IMR-90 (cell line): ENCODE measurements at regions not wholly inside any gene's neighbourhood (a gene's known extent, or its start where the extent isn't known, plus 50 kb on each side); places are given as distances from the start of the nearest gene placed in this dataset.

Experiments used
- BHLHE40 ChIP-seq: fragments of 150-350 bp; IDR thresholded peaks from 2 replicates; pipeline ENCODE4 v1.6.1; 2016; ENCODE audit warnings: mild to moderate bottlenecking, low read depth, low read length
- CTCF ChIP-seq: conservative IDR thresholded peaks from 2 replicates; pipeline ENCODE4 v1.5.1; 2012; ENCODE audit warnings: mild to moderate bottlenecking, low read depth, low read length, improper control_type of control experiment
- ELK1 ChIP-seq: fragments of 150-350 bp; IDR thresholded peaks from 2 replicates; pipeline ENCODE4 v1.6.1; 2016; ENCODE audit warnings: low read depth, mild to moderate bottlenecking, low read length, moderate library complexity, borderline replicate concordance
- FOS ChIP-seq: fragments of 150-350 bp; IDR thresholded peaks from 2 replicates; pipeline ENCODE4 v1.6.1; 2016; ENCODE audit warnings: low read depth, low read length
- MAFK ChIP-seq: IDR thresholded peaks from 2 replicates; pipeline ENCODE4 v1.6.1; 2012; ENCODE audit warnings: low read depth, low read length, improper control_type of control experiment
- MAZ ChIP-seq: IDR thresholded peaks from 2 replicates; pipeline ENCODE4 v1.6.1; 2012; ENCODE audit warnings: low read depth, mild to moderate bottlenecking, low read length, improper control_type of control experiment, moderate library complexity, borderline replicate concordance
- MXI1 ChIP-seq: IDR thresholded peaks from 2 replicates; pipeline ENCODE4 v1.6.1; 2012; ENCODE audit warnings: low read depth, mild to moderate bottlenecking, low read length, moderate library complexity, borderline replicate concordance
- POLR2A ChIP-seq: IDR thresholded peaks from 2 replicates; pipeline ENCODE4 v1.6.1; 2012; ENCODE audit warnings: mild to moderate bottlenecking, low read depth, low read length
- RAD21 ChIP-seq: IDR thresholded peaks from 2 replicates; pipeline ENCODE4 v1.6.1; 2012; ENCODE audit warnings: low read length, improper control_type of control experiment
- RCOR1 ChIP-seq: IDR thresholded peaks from 2 replicates; pipeline ENCODE4 v1.6.1; 2012; ENCODE audit warnings: mild to moderate bottlenecking, low read length, improper control_type of control experiment; ENCODE audit not compliant: insufficient replicate concordance
- RFX5 ChIP-seq: IDR thresholded peaks from 2 replicates; pipeline ENCODE4 v1.8.0; 2012; ENCODE audit warnings: low read depth, mild to moderate bottlenecking, low read length, moderate library complexity
- SMC3 ChIP-seq: fragments of 150-350 bp; IDR thresholded peaks from 2 replicates; pipeline ENCODE4 v1.6.1; 2016; ENCODE audit warnings: low read depth, mild to moderate bottlenecking, antibody characterized with exemption, low read length, moderate library complexity
- USF2 ChIP-seq: fragments of 150-350 bp; IDR thresholded peaks from 2 replicates; pipeline ENCODE4 v1.6.1; 2017; ENCODE audit warnings: mild to moderate bottlenecking, antibody characterized with exemption, low read length, low read depth

GRCh38 chr3:79947469-79947868, 179.7 kb upstream of the ROBO1 start:
- TF ChIP-seq CTCF, result no peak
- TF ChIP-seq POLR2A, result no peak
- no peak for TF ChIP-seq RFX5
- TF ChIP-seq MAZ, result no peak
- TF ChIP-seq SMC3, result no peak
- TF ChIP-seq FOS, result no peak
- no peak for TF ChIP-seq RAD21
- no peak for TF ChIP-seq RCOR1
- no peak for TF ChIP-seq MXI1
- no peak for TF ChIP-seq ELK1
- no peak for TF ChIP-seq USF2
- TF ChIP-seq MAFK, result no peak
- TF ChIP-seq BHLHE40, result no peak
